Muscle of arm (tissue), 1 donor: ENCODE measurements at regions not wholly inside any gene's neighbourhood (a gene's known extent, or its start where the extent isn't known, plus 50 kb on each side); places are given as distances from the start of the nearest gene placed in this dataset.

Source experiments
- DNase-seq: peaks from one replicate; pipeline ENCODE4 v3.0.0-alpha.2; 2013

GRCh38 chr5:93929131-93929530, 187.7 kb upstream of the POU5F2 start:
- DNase-seq, result no peak

- DNase-seq, result no peak
These were observed 185.6 kb upstream of the POU5F2 start for GRCh38 chr5:93926831-93927620.

DNA sequence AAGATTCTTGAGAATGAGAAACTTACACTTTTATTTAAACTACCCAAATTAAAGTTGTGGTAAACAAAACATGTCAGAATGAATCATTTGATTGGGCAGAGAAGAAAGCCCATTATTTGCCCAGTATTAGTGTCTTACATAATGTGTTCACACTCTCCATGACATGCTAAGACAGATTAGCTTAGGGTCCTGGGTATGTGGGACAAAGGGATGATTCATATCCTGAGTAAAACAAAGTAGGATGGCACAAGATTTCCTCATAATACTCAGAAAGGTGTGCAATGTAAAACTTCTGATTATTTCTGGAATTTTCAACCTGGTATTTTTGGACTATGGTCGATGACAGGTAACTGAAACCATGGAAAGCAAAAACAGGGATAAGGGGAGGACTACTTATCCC, 183.9 kb upstream of the POU5F2 start:
- no peak for DNase-seq

GRCh38 chr5:93924628-93925027, 183.2 kb upstream of the POU5F2 start:
- DNase-seq, result no peak

- no peak for DNase-seq
These were observed 181.2 kb upstream of the POU5F2 start for GRCh38 chr5:93922551-93922950.

- DNase-seq, result no peak
These were observed 179.6 kb upstream of the POU5F2 start for GRCh38 chr5:93921001-93921400.

DNA sequence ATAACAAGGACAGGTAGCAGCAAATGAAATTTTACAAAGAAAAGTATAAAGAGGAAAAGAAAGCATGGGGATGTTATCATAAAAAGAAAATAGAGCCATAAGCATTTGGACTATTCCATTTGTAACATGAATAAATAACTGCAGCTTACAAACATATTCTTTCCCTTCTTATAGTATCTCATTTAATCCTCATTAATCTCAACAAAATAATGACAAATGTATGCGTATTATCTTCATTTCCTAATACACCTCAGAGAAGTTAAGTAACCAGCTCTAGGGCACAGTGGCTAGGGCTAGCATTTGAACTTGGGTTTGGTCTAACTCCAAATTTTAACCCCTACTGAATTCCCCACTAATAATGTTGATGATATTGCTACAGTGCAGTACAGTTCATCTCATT, 175.5 kb upstream of the POU5F2 start:
- DNase-seq, result no peak

GRCh38 chr5:93915142-93915553, 173.7 kb upstream of the POU5F2 start:
- DNase-seq, result no peak

GRCh38 chr5:93911609-93912008, 170.2 kb upstream of the POU5F2 start:
- no peak for DNase-seq

- no peak for DNase-seq
These were observed 168.0 kb upstream of the POU5F2 start for GRCh38 chr5:93909356-93909755.

- DNase-seq, result no peak
These were observed 163.5 kb upstream of the POU5F2 start for GRCh38 chr5:93904917-93905316.

GRCh38 chr5:93902288-93902687, 160.9 kb upstream of the POU5F2 start:
- DNase-seq, result no peak

DNA sequence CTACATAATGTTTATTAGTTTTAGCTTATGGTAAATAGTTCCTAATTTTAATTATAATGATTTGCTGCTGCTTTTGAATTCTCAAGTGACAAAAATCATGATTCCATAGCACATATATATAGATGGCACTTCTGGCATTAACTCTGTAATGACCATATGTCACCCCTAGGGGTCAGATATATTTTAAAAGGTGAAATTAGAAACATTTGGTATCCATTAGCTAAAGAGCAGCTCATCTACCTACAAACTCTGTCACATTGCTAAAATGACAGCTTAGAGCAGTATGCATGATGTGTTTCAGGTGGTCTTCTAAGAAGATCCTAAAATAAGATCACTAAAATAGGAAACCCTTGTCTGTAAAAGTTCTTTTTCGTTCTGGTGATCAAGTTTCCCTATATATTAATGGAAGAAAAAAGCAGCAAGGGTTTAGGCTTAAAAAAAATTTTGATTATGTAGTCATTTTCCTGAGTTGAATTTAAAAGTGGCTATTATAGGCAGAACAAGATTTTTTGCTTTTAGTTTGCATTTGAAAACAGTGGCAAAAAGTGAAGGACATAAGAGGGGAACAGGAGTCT, 157.7 kb upstream of the POU5F2 start:
- no peak for DNase-seq

DNA sequence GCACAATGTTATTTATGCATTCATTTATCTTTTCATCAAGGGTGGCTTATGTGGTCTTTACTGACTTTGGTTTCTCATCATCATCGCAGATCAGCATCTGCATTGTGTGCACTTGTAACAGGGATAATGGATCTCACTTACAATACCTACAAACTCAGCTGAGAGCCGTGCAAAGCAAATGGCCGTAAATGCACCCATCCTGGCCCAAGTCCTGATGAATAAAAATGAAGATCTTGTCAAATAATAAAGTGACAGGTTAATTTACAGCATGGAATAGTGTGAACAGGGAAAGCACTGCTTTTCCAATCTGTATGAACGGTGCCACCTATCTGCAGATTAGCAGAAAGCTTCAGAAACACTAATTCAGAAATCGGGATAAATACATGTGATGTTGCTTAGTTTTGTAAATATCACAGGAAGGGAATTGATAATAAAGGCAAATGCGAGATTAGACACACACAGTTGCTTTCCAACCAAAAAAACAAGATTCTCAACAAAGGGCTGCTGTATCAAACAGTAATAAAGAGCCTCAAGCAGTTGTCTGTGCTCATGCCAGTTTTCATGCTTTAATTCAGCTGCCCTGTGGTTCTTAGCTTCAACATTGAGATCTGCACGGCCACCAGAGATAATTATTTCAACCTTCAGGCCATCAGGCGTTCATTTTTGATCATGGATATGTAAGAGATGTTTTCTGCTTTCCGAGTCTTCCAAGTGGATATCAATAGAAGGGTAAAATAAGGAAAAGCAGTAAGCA, 153.4 kb upstream of the POU5F2 start:
- no peak for DNase-seq

DNA sequence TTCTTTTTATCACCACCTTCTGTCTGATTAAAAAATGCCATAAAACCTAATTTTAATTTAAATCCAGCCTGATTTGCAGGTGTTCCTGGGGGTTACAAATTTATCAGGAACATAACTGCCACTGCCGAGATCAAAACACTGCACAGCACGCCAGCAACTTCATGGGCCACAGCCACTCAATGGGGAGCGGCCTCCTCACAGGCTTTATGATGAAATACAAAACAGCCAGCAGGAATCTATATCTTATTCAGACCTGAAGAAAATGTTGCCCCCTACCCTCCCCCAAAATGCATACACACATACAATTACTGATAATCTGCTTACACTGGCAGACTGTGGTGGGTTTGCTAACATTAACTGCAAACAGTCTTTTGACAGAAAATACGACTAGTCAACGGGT, 151.7 kb upstream of the POU5F2 start:
- no peak for DNase-seq

- no peak for DNase-seq
These were observed 151.1 kb upstream of the POU5F2 start for GRCh38 chr5:93892481-93892880.

DNA sequence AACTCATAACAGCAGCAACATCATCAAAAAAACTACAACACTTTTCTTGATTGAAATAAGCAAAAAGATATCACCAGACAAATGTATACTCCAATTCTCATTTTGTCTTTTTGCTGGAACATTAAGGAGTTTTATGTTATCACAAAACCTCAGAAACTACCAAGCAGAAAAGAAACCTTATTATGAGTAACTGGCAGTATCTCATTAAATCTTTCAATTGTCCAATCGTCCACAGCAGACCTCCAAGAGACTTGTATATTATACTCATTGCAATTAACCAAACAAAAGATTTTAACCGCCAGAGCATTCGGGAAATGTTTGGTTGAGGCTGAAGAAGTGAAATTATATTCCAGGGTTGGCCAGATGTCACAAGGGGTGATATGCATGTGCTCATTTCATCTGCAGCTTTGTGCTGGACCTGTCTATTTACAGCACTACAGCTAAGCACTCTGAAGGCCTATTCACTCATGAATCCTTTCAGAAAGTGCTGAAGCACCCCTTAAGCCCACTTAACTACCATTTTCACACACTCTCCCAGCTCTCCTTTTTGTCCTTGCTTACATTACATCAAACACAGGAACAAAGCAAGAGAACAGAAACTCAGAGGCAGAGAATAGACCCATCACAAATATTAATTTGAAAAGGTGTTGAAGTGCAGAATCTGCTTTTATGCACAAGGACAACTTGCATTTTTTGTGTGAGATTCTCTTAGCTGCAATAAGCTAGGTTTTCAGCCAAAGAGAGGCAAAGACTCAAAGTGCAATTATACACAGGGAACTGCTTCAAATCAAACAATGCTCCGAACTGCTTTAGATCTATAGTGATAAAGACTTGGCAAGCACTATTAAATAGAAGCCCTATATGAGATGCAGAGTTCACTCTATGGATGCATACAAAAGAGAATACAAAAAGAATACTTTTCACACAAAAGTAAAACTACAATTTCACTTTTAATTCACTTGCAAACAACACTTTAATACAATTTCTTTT, 150.4 kb upstream of the POU5F2 start:
- no peak for DNase-seq

DNA sequence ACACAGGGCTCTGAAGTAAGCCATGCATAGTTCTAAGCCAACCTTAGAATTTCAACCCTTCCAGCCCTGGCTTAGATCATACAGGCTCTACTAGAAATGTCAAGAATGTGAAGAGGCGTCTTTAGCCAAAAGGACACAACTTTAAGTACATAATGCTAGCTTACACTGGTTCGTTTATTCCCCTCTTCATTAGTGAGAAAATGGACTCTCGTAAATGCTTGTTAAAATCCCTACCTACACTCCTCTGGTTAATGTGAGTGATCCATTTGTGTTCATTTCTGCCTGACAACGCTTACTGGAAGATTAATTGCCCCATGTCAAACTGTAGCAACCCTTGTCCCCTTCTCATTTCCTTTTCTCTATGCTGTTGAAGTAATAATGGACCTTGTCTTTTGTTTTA, 149.3 kb upstream of the POU5F2 start:
- DNase-seq, result no peak

DNA sequence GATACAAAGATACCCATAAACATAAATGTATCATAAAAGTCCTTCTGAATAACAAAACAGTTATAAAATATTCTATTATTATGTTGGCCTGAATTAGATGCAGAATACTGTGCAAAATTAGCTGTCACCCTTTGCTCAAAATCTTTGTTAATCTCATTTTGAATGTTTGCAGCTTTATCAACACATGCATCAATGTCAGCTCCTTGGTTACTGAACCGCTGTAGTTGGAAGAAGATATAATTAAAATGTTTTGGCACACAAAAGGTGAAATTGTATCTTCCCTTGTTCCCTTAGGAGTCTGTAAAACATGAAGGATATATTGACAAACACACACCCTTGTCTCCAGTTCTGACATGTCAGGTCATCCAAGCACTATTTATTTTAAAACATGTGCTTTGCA, 146.3 kb upstream of the POU5F2 start:
- no peak for DNase-seq

- no peak for DNase-seq
These were observed 145.5 kb upstream of the POU5F2 start for GRCh38 chr5:93886917-93887361.

- DNase-seq, result no peak
These were observed 144.9 kb upstream of the POU5F2 start for GRCh38 chr5:93886098-93886806.
